RKO (cell line): ENCODE measurements at regions not wholly inside any gene's neighbourhood (a gene's known extent, or its start where the extent isn't known, plus 50 kb on each side); places are given as distances from the start of the nearest gene placed in this dataset.
"Not testable (repeated sequence)": the region's sequence is repeated elsewhere in the genome, so short reads cannot be mapped to it uniquely, and the experiment has no call there.

Source experiments
- DNase-seq: peaks from one replicate; pipeline ENCODE4 v3.0.0-alpha.2; 2016; ENCODE audit warnings: low spot score

DNA sequence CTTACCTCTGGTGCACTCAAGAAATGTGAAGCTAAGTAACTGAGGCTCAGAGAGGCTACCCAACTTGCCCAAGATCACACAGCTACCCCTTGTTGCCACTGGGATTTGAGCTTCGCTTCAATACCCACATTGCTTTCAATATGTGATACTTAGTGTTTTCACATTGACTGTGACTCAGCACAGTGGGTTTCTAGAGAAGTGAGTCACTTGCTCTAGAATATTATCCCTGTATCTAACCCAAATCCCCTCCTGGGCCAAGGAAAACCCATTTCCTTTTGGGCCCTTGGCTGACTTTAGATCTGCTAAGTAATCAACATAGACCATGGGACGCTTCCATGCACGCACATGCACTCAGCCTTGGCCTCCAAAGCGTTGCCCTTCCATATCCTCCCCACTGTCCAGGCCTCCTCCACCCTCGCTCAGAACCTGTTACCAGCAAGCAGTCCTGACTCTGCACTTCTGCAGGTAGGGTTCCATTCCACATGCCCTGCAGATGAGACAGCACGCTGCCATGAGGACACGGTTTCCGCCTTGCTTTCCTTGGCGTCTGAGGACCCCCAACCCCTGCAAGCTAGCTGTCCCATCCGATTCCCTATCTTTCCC is 87.7 kb upstream of the CHST15 start:
- DNase-seq, result no peak

DNA sequence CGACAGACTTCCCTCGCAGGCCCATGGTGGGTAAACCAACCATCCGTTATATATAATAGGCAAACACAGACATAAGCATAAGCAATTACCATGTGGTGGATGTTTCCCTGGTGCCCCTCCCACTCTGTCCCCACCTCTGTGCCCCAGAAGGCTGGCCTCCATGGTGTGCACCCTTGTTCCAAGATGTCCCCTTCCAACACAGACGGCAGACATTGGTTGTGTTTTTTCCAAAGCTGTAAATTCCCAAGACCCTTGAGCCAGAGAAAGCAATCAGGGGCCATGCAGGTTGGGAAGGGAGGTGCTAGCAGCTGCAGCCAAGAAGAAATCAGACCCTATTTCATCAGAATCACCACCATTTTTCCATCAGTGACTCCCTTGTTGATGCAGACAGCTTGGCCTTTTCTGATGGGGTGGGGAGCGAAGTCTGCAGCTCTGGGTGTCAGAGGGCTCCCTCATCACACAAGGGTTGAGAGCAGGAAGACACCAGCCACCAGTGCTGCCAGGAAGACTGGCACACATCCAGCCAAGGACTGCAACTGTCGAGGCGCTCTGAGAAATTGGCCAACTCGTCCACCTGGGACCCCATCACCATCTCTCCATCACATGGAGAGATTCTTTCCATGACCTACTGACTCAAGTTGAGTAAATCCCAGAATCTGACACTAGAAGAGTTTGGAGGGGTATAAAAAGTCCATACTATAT is 86.8 kb upstream of the CHST15 start:
- no peak for DNase-seq

DNA sequence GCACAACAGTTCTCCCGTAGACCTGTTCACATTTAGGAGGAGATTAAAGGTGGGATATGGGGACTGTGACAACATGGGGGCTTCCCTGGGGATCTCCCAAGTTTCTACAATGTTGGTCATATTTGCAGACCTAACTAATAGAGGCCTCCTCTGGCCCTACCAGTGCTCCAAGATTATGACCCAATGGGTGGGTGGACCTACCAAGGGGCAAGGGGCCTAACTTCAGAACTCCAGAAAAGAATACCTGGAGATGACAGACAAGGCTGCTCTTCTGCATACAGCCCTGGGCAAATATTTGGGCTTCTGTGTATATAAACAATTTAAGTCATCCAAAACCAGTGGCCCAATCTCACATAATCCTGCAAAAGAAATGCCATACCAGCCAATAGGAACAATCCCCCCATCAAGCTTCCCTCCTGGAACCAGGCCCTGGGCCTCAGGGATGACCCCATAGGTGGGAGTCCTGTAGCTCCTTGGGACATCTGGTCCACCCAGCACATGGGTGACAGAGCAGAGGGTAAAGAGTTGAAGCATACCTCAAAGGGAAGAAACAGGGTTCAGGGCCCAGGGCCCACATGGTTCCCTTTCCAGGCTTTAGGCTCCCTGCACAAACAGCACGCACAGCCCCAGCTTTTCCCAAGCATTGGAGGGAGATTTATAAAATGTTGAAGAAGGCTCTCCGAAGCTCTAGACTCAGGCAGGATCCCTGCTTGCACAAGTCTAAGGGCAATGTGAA is 86.1 kb upstream of the CHST15 start:
- DNase-seq, result no peak

DNA sequence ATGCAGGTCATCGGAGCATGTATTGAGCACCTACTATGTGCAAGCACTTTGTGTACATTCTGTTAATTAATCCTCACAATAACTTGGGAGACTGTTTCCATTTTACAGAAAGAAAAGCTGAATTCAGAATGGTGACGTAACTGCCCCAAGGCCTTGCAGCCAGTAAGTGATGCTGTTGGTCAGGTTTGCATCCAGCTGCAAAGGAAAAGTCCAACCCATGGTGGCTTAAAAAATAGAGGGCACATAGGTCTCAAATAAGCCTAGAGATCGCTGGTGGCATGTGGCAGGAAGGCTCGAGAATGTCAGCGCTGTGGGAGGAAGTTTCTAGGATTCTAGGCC is 83.8 kb upstream of the CHST15 start:
- DNase-seq, result no peak

DNA sequence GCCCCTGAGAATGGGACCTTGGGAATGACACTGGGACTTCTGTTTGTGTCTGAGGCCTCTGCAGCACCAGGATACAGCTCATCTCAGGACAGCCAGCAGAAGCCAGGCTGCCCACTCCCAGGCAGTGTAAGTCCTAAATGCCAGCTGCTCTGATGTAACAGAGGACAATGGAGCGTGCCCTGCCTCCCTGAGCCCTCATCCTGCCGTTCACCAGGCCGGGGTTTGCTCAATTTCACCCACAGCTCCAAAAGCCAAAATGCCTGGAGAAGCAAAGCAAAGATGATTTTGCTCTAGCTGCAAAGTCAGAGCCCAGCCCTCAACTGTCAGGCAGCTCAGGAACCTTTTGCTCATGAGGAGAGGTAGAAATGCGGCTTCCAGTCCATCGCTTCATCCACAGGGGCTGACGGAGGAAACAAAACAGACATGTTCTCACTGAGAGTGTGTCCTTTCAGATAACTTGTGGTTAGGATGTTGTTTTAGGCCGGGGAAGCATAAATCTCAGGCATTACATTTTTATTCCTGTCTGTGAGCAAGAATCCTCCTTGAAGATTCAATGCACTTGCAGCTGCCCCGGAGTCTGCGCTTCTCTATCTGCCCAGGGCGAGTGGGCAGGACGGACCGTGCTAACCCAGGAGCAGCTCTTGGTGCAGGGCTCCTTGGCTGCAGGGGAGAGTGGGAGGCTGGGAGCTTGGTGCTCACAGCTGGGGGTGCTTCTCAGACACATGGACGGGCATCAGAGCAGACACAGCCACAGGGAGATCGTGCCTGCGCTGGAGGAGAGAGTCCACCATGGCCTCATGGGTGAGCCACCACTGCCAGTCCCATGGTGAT is 83.2 kb upstream of the CHST15 start:
- no peak for DNase-seq

DNA sequence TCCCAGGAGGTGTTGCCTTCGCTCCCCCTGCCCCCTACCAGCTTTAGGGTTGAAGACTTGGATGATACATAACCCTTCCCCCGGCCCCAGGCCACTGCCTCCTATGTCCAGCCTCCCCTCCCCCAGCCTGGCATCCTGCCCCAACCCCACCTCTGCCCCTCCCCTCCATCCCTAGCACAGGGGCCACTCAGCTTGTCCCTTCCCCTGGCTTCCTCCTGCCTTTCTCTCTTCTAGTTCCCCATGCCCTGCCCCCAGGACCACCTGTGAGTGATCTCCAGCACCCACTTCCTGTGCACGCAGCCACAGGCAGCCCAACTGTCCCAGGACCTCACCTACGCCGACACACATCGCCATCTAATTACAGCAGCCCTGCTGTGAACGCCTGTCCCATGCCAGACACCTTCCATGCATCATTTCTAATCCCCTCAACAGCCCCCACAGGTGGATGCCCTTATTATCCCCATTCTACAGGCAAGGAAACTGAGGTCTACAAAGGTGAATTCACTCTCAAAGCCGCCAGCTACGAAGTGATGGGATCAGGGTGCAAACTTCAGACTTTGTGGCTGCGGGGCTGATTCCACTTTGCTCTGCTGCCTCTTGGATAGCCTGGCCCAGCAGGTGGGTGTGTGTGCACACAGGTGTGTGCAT is 82.4 kb upstream of the CHST15 start:
- no peak for DNase-seq

DNA sequence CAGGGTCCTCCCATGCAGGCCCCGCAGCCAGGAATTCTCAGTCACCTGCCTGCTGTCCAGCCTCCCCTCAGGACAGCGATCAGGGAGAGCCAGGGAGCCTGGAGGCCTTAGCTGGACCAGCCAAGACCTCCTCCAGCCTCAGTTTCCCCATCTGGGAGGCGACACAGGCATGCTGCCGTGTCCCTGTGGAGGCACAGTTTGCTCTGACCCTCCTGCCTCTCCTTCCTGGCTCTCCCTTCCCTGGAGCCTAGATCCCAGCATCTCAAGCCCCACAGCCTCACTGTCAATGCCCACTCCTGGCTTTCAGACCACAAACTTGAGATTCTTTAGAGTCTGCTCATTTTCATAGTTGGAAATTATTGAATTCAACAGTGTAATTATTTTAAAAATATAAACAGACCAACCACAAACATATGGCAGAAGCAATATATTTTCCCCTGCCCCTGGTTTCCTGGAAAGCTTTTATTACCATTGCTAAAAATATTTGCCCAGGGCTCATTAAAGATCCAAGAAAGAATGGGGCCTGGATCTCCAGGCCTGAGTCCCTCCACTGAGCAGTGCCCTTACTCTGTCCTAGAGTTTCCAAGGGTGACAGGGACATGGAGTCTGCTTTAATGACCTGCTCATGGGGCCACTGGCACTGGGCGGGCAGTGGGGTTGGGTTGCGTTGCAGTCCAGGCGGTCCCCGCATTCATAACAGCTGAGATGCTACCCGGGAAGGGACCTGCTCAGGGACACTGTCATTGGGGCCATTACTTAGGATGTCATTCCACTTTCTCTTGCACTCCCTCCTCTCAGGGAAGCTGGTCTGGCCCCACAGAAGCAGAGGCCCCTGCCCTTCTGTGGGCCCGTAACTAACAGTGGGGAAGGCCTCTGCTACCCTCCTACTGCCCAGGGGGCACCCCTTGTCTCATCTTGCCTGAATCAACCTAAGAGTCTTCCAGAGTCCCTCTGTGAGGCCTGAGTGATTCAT is 81.6 kb upstream of the CHST15 start:
- no peak for DNase-seq

DNA sequence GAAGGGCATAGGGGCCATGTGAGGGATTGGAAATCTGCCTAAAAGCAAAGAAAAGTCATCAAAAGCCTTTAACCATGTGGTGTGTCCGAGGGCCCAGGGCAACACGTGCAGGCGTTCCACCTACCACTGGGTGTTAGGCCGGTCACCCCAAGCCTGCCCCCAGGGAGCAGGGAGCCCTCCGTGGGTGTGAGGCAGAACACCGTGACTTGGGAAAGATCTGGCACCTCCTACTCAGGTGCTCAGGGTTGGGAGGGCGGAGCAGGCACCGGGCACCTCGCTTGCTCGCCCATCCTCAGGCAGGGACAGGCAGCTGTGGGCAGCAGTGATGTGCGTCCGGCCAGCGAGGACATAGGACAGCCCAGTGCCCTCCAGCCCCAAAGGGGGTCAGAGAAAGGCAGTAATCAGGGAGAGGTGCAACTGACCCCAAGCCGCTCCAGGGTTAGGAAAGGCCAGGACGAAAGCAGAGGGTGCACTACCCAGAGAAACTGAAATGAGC is 80.7 kb upstream of the CHST15 start:
- DNase-seq, result no peak

DNA sequence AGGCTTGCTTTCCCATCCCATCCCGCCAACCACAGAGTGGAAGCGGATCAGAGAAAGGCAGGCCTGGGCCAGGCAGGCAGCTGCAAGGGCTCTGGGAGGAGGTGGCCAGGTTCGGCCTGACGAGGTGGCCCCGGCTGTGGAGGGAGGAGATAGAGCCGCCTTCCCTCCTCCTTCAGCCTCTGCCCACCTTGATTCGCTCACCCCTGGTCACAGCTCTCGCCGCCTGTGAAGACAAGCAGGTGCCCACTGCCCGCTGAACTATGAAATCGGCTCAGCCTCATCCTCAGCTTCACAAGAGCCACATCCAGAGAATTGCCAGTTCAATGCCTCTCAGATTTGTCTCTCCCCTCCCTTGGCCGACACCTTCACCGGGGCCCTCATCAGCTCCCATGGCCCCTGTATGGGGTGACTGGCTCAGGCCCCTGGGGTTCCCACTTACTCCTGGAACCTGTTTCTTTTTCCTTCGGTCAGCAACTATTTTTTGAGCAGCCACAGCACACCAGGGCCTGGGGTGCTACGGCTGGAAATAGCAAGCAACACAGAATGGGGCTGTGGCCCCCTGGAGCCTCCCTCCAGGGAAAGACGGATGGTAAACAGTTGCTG is 80.0 kb upstream of the CHST15 start:
- DNase-seq, result no peak

DNA sequence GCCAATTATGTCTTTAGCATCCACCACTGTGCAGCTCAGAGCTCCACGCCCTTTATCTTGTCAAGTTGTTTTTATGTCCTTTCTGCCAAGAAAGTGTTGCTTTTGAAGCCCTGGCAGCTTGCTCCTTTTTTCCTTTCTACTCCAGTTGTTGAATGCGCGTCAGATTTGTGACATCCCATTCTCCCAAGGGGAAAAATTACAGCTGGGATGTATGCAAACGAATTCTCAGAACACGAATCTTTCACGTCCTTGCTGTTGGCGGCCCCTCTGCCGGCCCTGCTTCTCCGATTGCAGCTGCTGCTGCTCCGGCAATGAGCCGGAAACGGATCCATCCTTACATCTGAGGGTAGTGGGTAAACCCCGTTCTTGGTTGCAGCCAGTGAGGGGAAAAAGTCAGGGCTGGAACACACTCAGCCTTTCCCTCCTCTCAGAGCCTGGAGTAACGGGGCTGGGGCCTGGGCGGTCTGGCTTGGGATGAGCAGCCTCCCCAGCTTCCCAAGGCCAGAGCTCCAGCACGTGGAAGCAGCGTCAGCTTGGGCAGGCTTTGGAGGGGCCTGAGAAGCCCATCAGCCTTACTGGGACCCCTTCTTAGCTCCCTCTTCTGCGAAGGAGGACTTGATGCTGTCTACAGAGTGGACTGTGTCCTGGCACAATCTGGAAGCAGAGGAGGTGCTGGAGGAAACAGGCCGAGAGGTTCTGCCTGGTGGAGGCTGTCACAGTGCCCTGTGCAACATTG is 79.0 kb upstream of the CHST15 start:
- no peak for DNase-seq

DNA sequence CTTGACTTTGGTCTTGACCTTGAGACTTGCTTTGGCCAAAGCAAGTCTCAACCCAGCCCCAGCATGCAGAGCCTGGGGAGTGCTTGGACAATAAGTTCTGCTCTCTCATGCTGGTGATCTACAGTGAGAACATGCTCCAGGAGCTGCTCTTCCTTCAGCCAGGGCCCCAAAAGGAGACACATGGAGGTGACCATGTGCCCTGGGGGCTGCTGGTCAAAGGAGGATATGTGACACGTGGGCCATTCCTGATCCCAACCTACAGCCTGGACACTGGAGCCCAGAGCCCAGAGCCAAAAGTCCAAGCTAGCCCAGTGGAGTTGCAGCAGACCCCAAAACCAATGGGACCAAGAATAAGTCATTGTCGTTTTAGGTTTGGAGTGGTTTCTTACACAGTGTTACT is 78.2 kb upstream of the CHST15 start:
- no peak for DNase-seq

DNA sequence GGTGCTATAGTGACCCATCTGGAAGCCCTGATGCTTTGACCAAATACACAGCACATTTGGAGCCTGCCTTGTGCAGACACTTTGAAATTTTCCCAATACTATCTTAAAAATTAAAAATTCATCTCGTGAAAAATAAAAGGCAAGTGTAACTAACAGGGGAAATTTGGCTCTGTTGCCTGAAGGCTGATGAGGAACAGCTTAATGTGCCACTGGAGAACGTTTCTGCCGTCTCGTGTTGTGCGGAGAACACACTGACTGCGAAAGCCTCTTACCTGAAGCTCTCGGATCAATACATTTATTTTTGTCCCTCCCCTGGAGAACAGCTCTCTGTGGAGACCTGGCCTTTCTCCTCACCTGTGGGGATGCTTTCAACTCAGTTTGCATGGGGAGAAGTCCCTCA is 77.2 kb upstream of the CHST15 start:
- DNase-seq, result no peak

DNA sequence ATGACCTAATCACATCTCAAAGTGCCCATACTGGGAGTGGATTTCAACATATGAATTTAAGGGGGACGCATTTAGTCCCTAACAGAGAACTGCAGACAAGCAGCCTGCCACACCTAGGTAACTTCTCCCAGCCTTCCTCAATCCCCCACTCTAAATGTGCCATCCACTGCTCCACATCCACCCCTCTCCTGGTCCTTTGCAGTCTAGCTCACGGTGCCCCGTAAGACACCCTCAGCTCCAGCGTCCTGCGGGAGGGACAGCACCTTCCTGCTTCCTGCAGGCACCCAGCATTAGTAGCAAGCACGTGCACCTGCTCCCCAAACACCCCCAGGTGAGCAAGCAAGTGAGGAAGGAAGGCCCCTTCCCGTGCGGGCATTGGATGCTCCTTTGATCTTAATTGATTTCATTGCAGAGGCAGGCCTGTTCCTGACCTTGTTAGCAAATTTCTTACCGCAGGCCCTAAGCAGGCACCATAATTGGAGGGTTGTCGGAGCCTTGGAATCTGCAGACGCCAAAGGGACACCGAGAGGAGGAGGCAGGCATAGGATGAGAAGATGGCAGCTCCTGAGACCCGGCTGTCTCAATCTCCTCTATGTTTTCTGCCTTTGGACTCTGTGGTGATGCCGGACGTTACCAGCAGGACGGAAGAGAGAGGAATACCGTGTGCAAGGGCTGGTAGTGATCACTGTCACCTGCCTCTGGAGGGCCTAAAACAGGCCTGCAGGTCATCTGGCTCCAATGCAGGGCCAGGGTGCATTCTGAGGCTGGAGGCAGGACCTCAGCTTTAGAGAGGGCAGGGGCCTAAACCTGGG is 75.8 kb upstream of the CHST15 start:
- no peak for DNase-seq

DNA sequence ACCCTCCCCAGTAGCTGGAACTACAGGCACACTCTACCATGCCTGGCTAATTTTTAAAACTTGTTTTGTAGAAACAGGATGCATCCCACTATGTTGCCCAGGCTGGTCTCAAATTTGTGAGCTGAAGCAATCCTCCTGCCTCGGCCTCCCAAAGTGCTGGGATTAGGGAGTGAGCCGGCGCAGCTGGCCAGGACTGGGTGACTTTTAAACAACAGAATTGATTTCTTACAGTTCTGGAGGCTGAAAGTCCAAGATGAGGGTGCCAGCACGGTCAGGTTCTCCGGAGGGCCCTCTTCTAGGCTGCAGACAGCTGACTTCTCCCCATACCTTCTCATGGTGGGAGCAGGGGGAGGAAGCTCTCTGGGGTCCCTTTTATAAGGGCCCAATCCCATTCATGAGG is 75.2 kb upstream of the CHST15 start:
- DNase-seq, result no peak

DNA sequence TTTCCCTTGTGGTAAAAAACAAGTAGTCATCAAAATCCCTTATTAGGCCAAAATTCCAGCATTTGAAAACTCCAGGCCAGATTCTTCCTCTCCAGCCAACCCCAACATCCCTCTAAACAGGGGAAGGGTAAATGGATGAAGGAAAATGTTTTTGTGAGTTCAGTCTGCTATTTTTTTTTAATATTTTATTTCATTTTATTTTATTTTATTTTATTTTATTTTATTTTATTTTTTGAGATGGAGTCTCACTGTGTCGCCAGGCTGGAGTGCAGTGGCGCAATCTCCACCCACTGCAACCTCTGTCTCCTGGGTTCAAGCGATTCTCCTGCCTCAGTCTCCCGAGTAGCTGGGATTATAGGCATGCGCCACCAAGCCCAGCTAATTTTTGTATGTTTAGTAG is 74.5 kb upstream of the CHST15 start:
- DNase-seq, result not testable (repeated sequence)

DNA sequence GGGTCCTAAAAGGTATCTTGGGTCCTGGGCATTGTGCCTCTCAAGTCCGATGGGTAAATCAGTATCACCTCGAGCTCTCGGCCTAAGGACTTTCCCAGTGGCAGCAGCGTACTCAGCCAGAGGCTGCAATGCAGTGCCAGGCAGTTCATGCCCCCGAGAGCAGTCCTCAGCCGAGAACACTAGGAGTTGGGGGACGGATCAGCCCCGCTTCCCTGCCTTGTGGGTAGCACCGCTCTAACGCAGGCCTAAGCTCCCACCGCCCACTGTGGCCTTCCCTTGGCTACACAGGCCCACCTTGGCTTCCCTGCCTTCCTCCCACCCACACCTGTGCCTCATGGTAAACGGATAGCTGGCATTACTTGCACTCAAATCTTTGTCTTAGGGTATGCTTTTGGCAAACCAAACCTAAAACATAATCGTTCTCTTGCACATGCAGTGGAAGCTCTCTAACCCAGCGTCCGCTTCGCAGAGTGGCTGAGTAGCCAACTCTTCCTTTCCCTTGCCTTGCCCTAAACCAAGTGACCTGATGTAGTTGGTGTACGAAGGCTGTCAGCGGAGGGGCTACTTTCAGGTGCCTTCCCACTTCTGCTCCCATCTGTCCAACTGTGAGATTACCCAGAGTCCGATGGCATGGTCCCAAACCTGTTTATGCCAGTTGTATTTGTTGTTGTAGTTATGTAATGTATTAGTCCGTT is 73.2 kb upstream of the CHST15 start:
- DNase-seq, result no peak

DNA sequence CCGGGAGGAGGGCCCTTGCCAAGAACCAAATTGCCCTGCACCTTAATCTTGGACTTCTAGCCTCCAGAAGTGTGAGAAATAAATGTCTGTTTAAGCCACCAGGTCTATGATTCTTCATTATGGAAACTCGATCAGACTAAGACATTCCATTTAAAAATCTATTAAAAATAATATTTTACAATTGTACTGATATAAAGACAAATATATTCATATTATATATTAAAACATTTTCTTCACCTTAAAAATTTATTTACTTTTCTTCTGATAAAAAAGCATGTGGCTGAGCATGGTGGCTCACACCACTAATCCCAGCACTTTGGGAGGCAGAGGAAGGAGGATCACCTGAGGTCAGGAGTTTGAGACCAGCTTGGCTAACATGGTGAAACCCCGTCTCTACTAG is 72.4 kb upstream of the CHST15 start:
- DNase-seq, result no peak

DNA sequence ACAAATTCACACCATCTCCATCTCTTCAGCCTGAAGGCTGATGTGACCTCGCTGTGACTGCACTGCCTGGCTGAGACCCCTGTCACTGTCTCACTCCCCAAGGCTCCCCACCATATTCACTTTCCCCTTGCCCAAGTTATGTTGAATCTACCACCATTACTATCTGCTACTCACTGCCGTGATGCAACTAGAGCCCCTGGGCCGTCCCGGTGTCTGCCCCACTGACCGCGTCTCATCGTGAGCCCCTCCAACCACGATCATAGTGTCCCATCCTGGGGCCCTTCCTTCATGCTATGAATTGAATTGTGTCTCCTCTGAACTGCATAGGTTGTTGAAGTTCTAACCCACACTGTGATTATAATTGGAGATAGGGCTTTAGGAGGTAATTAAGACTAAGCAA is 71.9 kb upstream of the CHST15 start:
- DNase-seq, result no peak
